ENCODE measurements at regions not wholly inside any gene's neighbourhood (a gene's known extent, or its start where the extent isn't known, plus 50 kb on each side); places are given as distances from the start of the nearest gene placed in this dataset.

- CTCF ChIA-PET = no interaction called here
- no peak for TF ChIP-seq ZNF207 (IDR thresholded peaks at IDR 0.05; ENCODE audit: borderline replicate concordance)
- TF ChIP-seq USF2 (IDR thresholded peaks at IDR 0.05; ENCODE audit: borderline replicate concordance, low read depth, low read length) = no peak
- no peak for TF ChIP-seq JUND (IDR thresholded peaks at IDR 0.05; ENCODE audit: low read depth, low read length)
- Histone ChIP-seq H3K27ac (ENCODE audit: control insufficient read depth, insufficient read depth) (no peak overlapping the region), H3K4me2 (ENCODE audit: control insufficient read depth, insufficient read depth) (no peak overlapping the region), H2AFZ (ENCODE audit: control insufficient read depth, low read depth, low read length) (no peak overlapping the region), H3K9me3 (replicated peaks; ENCODE audit: control insufficient read depth, insufficient read depth, low read length) (no peaks in the 10 kb centered on the region), H3K27me3 (replicated peaks in 1 of 2; ENCODE audit: control insufficient read depth in 2 of 2, insufficient read depth in 2 of 2, low read length in 1 of 2) (no peaks in the 10 kb centered on the region), H4K20me1 (ENCODE audit: control insufficient read depth, insufficient read depth) (no peaks in the 10 kb centered on the region), H3K4me1 (ENCODE audit: control insufficient read depth, insufficient read depth, low read length) (no peaks in the 10 kb centered on the region), H3K79me2 (ENCODE audit: control insufficient read depth, insufficient read depth, low read length) (no peaks in the 10 kb centered on the region), H3K9ac (ENCODE audit: control insufficient read depth, insufficient read depth, low read length) (no peak overlapping the region), H3K4me3 (no peak overlapping the region), H3K36me3 (ENCODE audit: control insufficient read depth in 2 of 2, insufficient read depth in 2 of 2, low read length in 1 of 2) (no peaks in the 10 kb centered on the region)
- no TSS peak for BruUV-seq (replicated peaks)
- DNase-seq (ENCODE audit: low read depth, low spot score) = no peak
- RAD21 ChIA-PET (ENCODE audit: unreplicated experiment) = no interaction called here
- SMC1A ChIA-PET (ENCODE audit: uncharacterized antibody, unreplicated experiment) = no interaction called here
- POLR2A ChIA-PET = no interaction called here
- no peak for ATAC-seq
- in situ Hi-C loops (cut with MboI) = loop anchor here (5.0 to 10.0 kb wide), 3 partner anchors 50 to 713 kb away; no protein-coding TSS in a partner anchor
- no peak for FAIRE-seq
- intact Hi-C loops (cut with micrococcal nuclease; ENCODE audit: unreplicated experiment) = loop anchor here (10.0 kb wide), 1 partner anchor 713 kb away; no protein-coding TSS in a partner anchor
- WGBS (ENCODE audit: insufficient coverage, insufficient replicate concordance, low lambda C conversion rate, missing lambda C conversion rate) = 42% methylated on average over 6 of the region's 6 CpGs
Measured at GRCh38 chr18:21991886-21992285, 177.5 kb upstream of the GATA6 start.

- no peaks in the 10 kb centered on the region for H3K27me3 ChIP-seq (replicated peaks in 1 of 2; ENCODE audit: control insufficient read depth in 2 of 2, insufficient read depth in 2 of 2, low read length in 1 of 2)
- ChIA-PET POLR2A (no interaction called here), SMC1A (ENCODE audit: uncharacterized antibody, unreplicated experiment) (no interaction called here), CTCF (interaction anchor here (0.8 to 1.5 kb wide), 2 partner anchors 15 to 36 kb away, joined by 3 to 4 read pairs; no protein-coding TSS in a partner anchor), RAD21 (ENCODE audit: unreplicated experiment) (no interaction called here)
- no peak overlapping the region for H3K4me2 ChIP-seq (ENCODE audit: control insufficient read depth, insufficient read depth)
- DNase-seq (ENCODE audit: low read depth, low spot score) (no peak), ATAC-seq (no peak), FAIRE-seq (no peak)
- no peaks in the 10 kb centered on the region for H3K36me3 ChIP-seq (ENCODE audit: control insufficient read depth in 2 of 2, insufficient read depth in 2 of 2, low read length in 1 of 2)
- H4K20me1 ChIP-seq (ENCODE audit: control insufficient read depth, insufficient read depth) = no peaks in the 10 kb centered on the region
- no peaks in the 10 kb centered on the region for H3K4me1 ChIP-seq (ENCODE audit: control insufficient read depth, insufficient read depth, low read length)
- no peak overlapping the region for H3K27ac ChIP-seq (ENCODE audit: control insufficient read depth, insufficient read depth)
- no peaks in the 10 kb centered on the region for H3K9me3 ChIP-seq (replicated peaks; ENCODE audit: control insufficient read depth, insufficient read depth, low read length)
- in situ Hi-C loops (cut with MboI) (loop anchor here (10.0 kb wide), 2 partner anchors 568 to 708 kb away; no protein-coding TSS in a partner anchor), intact Hi-C loops (cut with micrococcal nuclease; ENCODE audit: unreplicated experiment) (loop anchor here (10.0 kb wide), 1 partner anchor 708 kb away; no protein-coding TSS in a partner anchor)
- no peak overlapping the region for H3K4me3 ChIP-seq
- 23% methylated on average over 3 of the region's 3 CpGs for WGBS (ENCODE audit: insufficient coverage, insufficient replicate concordance, low lambda C conversion rate, missing lambda C conversion rate)
- H3K9ac ChIP-seq (ENCODE audit: control insufficient read depth, insufficient read depth, low read length) = no peak overlapping the region
- H3K79me2 ChIP-seq (ENCODE audit: control insufficient read depth, insufficient read depth, low read length) = no peaks in the 10 kb centered on the region
- BruUV-seq (replicated peaks) = no TSS peak
- no peak overlapping the region for H2AFZ ChIP-seq (ENCODE audit: control insufficient read depth, low read depth, low read length)
- TF ChIP-seq RB1 (IDR thresholded peaks at IDR 0.05; ENCODE audit: borderline replicate concordance) (no peak), PML (IDR thresholded peaks at IDR 0.05; ENCODE audit: low read length) (no peak), BHLHE40 (IDR thresholded peaks at IDR 0.05; ENCODE audit: borderline replicate concordance in 1 of 2, low read depth in 2 of 2, low read length in 1 of 2) (no peak), ATF3 (IDR thresholded peaks at IDR 0.05; ENCODE audit: borderline replicate concordance, extremely low read depth, low read depth, low read length) (no peak), MLLT1 (IDR thresholded peaks at IDR 0.05) (no peak), CHD4 (IDR thresholded peaks at IDR 0.05) (no peak), FOXM1 (IDR thresholded peaks at IDR 0.05; ENCODE audit: low read depth, low read length) (no peak), MYB (IDR thresholded peaks at IDR 0.05; ENCODE audit: borderline replicate concordance, low read depth, low read length) (no peak), SMAD5 (IDR thresholded peaks at IDR 0.05; ENCODE audit: low read depth) (no peak), TBL1XR1 (IDR thresholded peaks at IDR 0.05; ENCODE audit: low read depth, low read length) (no peak), FOS (IDR thresholded peaks at IDR 0.05; ENCODE audit: borderline replicate concordance, extremely low read depth, insufficient read length) (no peak), ZNF207 (IDR thresholded peaks at IDR 0.05; ENCODE audit: borderline replicate concordance) (no peak)
Measured at GRCh38 chr18:21996351-21996826, 173.0 kb upstream of the GATA6 start.
